T-cell (primary cell): ENCODE measurements at regions not wholly inside any gene's neighbourhood (a gene's known extent, or its start where the extent isn't known, plus 50 kb on each side); places are given as distances from the start of the nearest gene placed in this dataset.

ENCODE experiments used
- ATAC-seq, 4 experiments: fragments of 200-7000 bp in 3 of 4; fragments of 150-1000 bp in 1 of 4; cut with Tn5 transposase; replicated peaks in 1 of 4; 1 replicate in 3 of 4; 2 replicates in 1 of 4; pipeline ENCODE4 v1.10.0; 2021; ENCODE audit warnings: moderate library complexity in 3 of 4, mild to moderate bottlenecking in 2 of 4, moderate number of reproducible peaks in 1 of 4
- CTCF ChIA-PET, 2 donors: fragments of 300-600 bp; sonication (Branson Sonifier 250); formaldehyde crosslinking; loops; one replicate each; lab custom pipeline; 2022; ENCODE audit warnings: antibody characterized with exemption in 2 of 2; lab: Charles Lee
- POLR2A ChIA-PET, 2 donors: fragments of 300-600 bp; sonication (Branson Sonifier 250); formaldehyde crosslinking; loops; one replicate each; lab custom pipeline; 2022; ENCODE audit warnings: antibody characterized with exemption in 2 of 2; lab: Charles Lee
- DNase-seq, 35 experiments: peaks; one replicate each; pipeline versions ENCODE4 v3.0.0 to v3.0.0-alpha.2; 2013 to 2023
- H3K27ac ChIP-seq: one replicate; pipeline ENCODE4 v1.5.1; 2013; ENCODE audit warnings: low read length
- H3K27me3 ChIP-seq, 2 experiments: replicated peaks in 1 of 2; 1 replicate in 1 of 2; 2 replicates in 1 of 2; pipeline versions ENCODE4 v1.6.1 to v1.7.0; 2013; ENCODE audit warnings: low read length in 1 of 2, mixed read lengths in 1 of 2; ENCODE audit not compliant: control insufficient read depth in 2 of 2, insufficient read depth in 2 of 2; ENCODE audit errors: extremely low read depth in 1 of 2
- H3K36me3 ChIP-seq, 2 donors: 1 replicate in 1 of 2; 2 replicates in 1 of 2; pipeline versions ENCODE4 v1.6.1 to v1.7.0; 2013; ENCODE audit warnings: low read length in 1 of 2; ENCODE audit not compliant: control insufficient read depth in 2 of 2, insufficient read depth in 1 of 2; ENCODE audit errors: extremely low read depth in 1 of 2
- H3K4me1 ChIP-seq, 2 experiments: 1 replicate in 1 of 2; 2 replicates in 1 of 2; pipeline versions ENCODE4 v1.6.1 to v1.7.0; 2013; ENCODE audit warnings: low read length in 2 of 2, mixed read lengths in 1 of 2; ENCODE audit not compliant: insufficient read depth in 2 of 2, control insufficient read depth in 1 of 2; ENCODE audit errors: extremely low read depth in 1 of 2
- H3K4me3 ChIP-seq, 2 donors: 1 replicate in 1 of 2; 2 replicates in 1 of 2; pipeline versions ENCODE4 v1.5.1 to v1.7.0; 2013; ENCODE audit warnings: mild to moderate bottlenecking in 2 of 2, low read length in 1 of 2, moderate library complexity in 1 of 2; ENCODE audit not compliant: control insufficient read depth in 1 of 2; ENCODE audit errors: extremely low read depth in 1 of 2
- H3K9me3 ChIP-seq: 2 replicates; pipeline ENCODE4 v1.7.0; 2013
- H3K27ac Mint-ChIP-seq, 2 donors: one replicate each; pipeline ENCODE4 v1.8.0; 2020 to 2021; ENCODE audit warnings: mild to moderate bottlenecking in 2 of 2, mixed read lengths in 2 of 2
- H3K27me3 Mint-ChIP-seq, 2 donors: one replicate each; pipeline ENCODE4 v1.8.0; 2021 to 2022; ENCODE audit warnings: mixed read lengths in 2 of 2
- H3K36me3 Mint-ChIP-seq: one replicate; pipeline ENCODE4 v1.8.0; 2021; ENCODE audit warnings: mixed read lengths
- H3K4me1 Mint-ChIP-seq, 3 donors: one replicate each; pipeline ENCODE4 v1.8.0; 2020 to 2022; ENCODE audit warnings: mixed read lengths in 3 of 3, mild to moderate bottlenecking in 1 of 3
- H3K4me3 Mint-ChIP-seq, 3 donors: one replicate each; pipeline ENCODE4 v1.8.0; 2020 to 2022; ENCODE audit warnings: mild to moderate bottlenecking in 3 of 3, mixed read lengths in 3 of 3, moderate library complexity in 3 of 3
- H3K9me3 Mint-ChIP-seq, 3 donors: one replicate each; pipeline ENCODE4 v1.8.0; 2020 to 2022; ENCODE audit warnings: mixed read lengths in 3 of 3
- WGBS: methylation state at CpG from one replicate; pipeline ENCODE4 v1.1.5; 2013; ENCODE audit warnings: missing lambda C conversion rate; ENCODE audit not compliant: insufficient coverage; 5-methylcytosine and 5-hydroxymethylcytosine counted together

GRCh38 chr16:25419153-25419552, 161.5 kb upstream of the ZKSCAN2 start:
- Mint-ChIP-seq H3K9me3 (no peaks in the 10 kb centered on the region), H3K4me3 (no peak overlapping the region), H3K27ac (no peak overlapping the region), H3K4me1 (no peaks in the 10 kb centered on the region), H3K27me3 (peaks cover 11 to 12% of the 10 kb centered on the region in 2 donors), H3K36me3 (no peaks in the 10 kb centered on the region)
- DNase-seq (no peak), ATAC-seq (no peak)
- Histone ChIP-seq H3K4me3 (no peak overlapping the region), H3K4me1 (no peaks in the 10 kb centered on the region), H3K27ac (no peak overlapping the region), H3K27me3 (peaks cover 0 to 3% of the 10 kb centered on the region in 2 experiments), H3K36me3 (no peaks in the 10 kb centered on the region), H3K9me3 (no peaks in the 10 kb centered on the region)
- ChIA-PET CTCF (no interaction called here), POLR2A (no interaction called here)

GRCh38 chr16:25416002-25416401, 158.4 kb upstream of the ZKSCAN2 start:
- Mint-ChIP-seq H3K27me3 (no peaks in the 10 kb centered on the region), H3K9me3 (no peaks in the 10 kb centered on the region), H3K4me1 (no peaks in the 10 kb centered on the region), H3K27ac (no peak overlapping the region), H3K36me3 (no peaks in the 10 kb centered on the region), H3K4me3 (no peak overlapping the region)
- no peak overlapping the region for H3K4me3 ChIP-seq
- ChIA-PET POLR2A (no interaction called here), CTCF (no interaction called here)
- H3K27me3 ChIP-seq, result peaks cover 0 to 3% of the 10 kb centered on the region in 2 experiments
- WGBS, result 80% methylated on average over 1 of the region's 2 CpGs
- ATAC-seq, result no peak
- no peaks in the 10 kb centered on the region for H3K9me3 ChIP-seq
- no peak for DNase-seq
- H3K4me1 ChIP-seq, result no peaks in the 10 kb centered on the region
- no peak overlapping the region for H3K27ac ChIP-seq
- H3K36me3 ChIP-seq, result no peaks in the 10 kb centered on the region

- Mint-ChIP-seq H3K36me3 (no peaks in the 10 kb centered on the region), H3K9me3 (no peaks in the 10 kb centered on the region), H3K4me1 (no peaks in the 10 kb centered on the region), H3K27me3 (no peaks in the 10 kb centered on the region), H3K4me3 (no peak overlapping the region), H3K27ac (no peak overlapping the region)
- DNase-seq (no peak), ATAC-seq (no peak)
- H3K9me3 ChIP-seq, result no peaks in the 10 kb centered on the region
- POLR2A ChIA-PET, result no interaction called here
- H3K27me3 ChIP-seq, result no peaks in the 10 kb centered on the region
- no CpG with 5 or more reads among the region's 1 CpG for WGBS
- H3K36me3 ChIP-seq, result no peaks in the 10 kb centered on the region
- CTCF ChIA-PET, result no interaction called here
- H3K27ac ChIP-seq, result no peak overlapping the region
- H3K4me3 ChIP-seq, result no peak overlapping the region
- H3K4me1 ChIP-seq, result no peaks in the 10 kb centered on the region
Observed at GRCh38 chr16:25413975-25414374, 156.3 kb upstream of the ZKSCAN2 start.

- Mint-ChIP-seq H3K27ac (no peak overlapping the region), H3K4me3 (no peak overlapping the region), H3K27me3 (no peaks in the 10 kb centered on the region), H3K36me3 (no peaks in the 10 kb centered on the region), H3K9me3 (no peaks in the 10 kb centered on the region), H3K4me1 (no peaks in the 10 kb centered on the region)
- Histone ChIP-seq H3K27ac (no peak overlapping the region), H3K9me3 (no peaks in the 10 kb centered on the region), H3K4me1 (no peaks in the 10 kb centered on the region), H3K27me3 (no peaks in the 10 kb centered on the region), H3K4me3 (no peak overlapping the region), H3K36me3 (no peaks in the 10 kb centered on the region)
- POLR2A ChIA-PET, result no interaction called here
- CTCF ChIA-PET, result interaction anchor here in 1 of 2 donors (0.6 kb wide), 1 partner anchor 1501 kb away, joined by 3 read pairs; no protein-coding TSS in a partner anchor
- DNase-seq (no peak), ATAC-seq (no peak)
Observed at GRCh38 chr16:25413133-25413532, 155.5 kb upstream of the ZKSCAN2 start.

DNA sequence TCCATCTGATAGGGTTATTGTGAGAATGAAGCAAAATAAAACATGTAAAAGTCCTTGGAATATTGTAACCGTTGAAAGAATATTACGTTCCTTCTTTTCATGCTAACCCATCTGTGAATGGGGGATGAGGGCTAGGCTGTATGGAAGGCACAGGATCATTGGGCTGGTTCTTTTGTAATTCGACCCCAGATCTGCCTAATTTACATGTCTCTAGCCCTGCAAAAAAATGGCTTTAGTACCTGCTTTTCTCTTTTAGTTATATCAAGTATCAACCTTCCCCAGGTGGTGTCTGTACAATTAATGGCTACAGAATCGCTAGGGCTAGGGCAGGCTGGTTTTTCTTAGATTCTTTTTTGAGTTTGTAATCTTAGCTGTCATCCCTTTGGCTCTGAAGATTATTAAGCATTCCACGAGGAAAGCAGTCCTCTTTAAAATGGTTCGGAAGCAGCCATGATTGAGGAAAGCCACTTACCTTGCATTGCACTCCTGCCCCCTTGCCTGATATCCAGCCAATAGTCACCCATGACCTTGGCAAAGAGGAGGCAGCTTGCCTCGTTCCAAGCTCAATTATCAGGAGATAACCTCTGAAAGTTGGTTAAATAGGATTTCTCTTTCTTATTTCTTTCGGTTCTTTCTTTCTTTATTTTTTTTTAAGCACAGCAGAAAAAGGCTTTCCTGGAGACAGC, 153.9 kb upstream of the ZKSCAN2 start:
- POLR2A ChIA-PET, result no interaction called here
- CTCF ChIA-PET, result no interaction called here
- Histone ChIP-seq H3K4me1 (no peaks in the 10 kb centered on the region), H3K27me3 (no peaks in the 10 kb centered on the region), H3K36me3 (no peaks in the 10 kb centered on the region), H3K4me3 (no peak overlapping the region), H3K27ac (no peak overlapping the region), H3K9me3 (no peaks in the 10 kb centered on the region)
- ATAC-seq, result no peak
- Mint-ChIP-seq H3K9me3 (no peaks in the 10 kb centered on the region), H3K27me3 (peaks cover under 1 to 7% of the 10 kb centered on the region in 2 donors), H3K4me3 (no peak overlapping the region), H3K36me3 (no peaks in the 10 kb centered on the region), H3K27ac (no peak overlapping the region), H3K4me1 (no peaks in the 10 kb centered on the region)
- WGBS, result 83% methylated on average over 1 of the region's 8 CpGs
- DNase-seq, result no peak

DNA sequence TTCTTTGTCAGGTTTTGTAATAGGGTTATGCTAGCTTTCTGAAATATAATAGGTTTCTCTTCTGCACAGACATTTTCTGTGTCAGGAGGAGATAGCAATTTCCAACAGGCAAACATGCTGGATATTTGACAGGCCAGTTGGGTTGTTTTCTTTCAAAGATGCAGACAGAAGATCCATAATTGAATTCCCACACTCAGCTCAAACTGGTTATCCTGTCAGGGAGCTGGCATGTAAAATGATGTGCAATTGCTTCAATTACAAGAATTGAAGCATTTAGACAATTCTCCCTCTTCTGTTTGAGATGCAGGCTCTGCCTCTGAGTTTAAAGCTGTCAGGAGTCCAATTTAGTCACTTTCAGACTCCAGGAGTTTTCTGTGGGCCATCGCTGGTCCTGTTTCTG, 146.2 kb upstream of the ZKSCAN2 start:
- Histone ChIP-seq H3K4me1 (no peaks in the 10 kb centered on the region), H3K27me3 (peaks cover 0 to 2% of the 10 kb centered on the region in 2 experiments), H3K9me3 (peaks cover 2% of the 10 kb centered on the region), H3K4me3 (no peak overlapping the region), H3K36me3 (no peaks in the 10 kb centered on the region), H3K27ac (no peak overlapping the region)
- no peak overlapping the region for H3K27ac Mint-ChIP-seq
- peaks cover 5 to 10% (median 8%) of the 10 kb centered on the region in 3 donors for H3K9me3 Mint-ChIP-seq
- DNase-seq (no peak), ATAC-seq (no peak)
- no peaks in the 10 kb centered on the region for H3K4me1 Mint-ChIP-seq
- WGBS, result no CpG with 5 or more reads among the region's 1 CpG
- H3K27me3 Mint-ChIP-seq, result peaks cover 15 to 26% of the 10 kb centered on the region in 2 donors
- H3K36me3 Mint-ChIP-seq, result no peaks in the 10 kb centered on the region
- ChIA-PET CTCF (no interaction called here), POLR2A (no interaction called here)
- no peak overlapping the region for H3K4me3 Mint-ChIP-seq

- peaks cover 8 to 16% of the 10 kb centered on the region in 2 donors for H3K27me3 Mint-ChIP-seq
- Histone ChIP-seq H3K4me1 (no peaks in the 10 kb centered on the region), H3K4me3 (no peak overlapping the region), H3K27me3 (no peaks in the 10 kb centered on the region), H3K36me3 (no peaks in the 10 kb centered on the region), H3K27ac (no peak overlapping the region), H3K9me3 (peaks cover 2% of the 10 kb centered on the region)
- H3K4me1 Mint-ChIP-seq, result no peaks in the 10 kb centered on the region
- ATAC-seq (no peak), DNase-seq (no peak)
- no peaks in the 10 kb centered on the region for H3K36me3 Mint-ChIP-seq
- H3K27ac Mint-ChIP-seq, result no peak overlapping the region
- ChIA-PET POLR2A (no interaction called here), CTCF (no interaction called here)
- no peak overlapping the region for H3K4me3 Mint-ChIP-seq
- H3K9me3 Mint-ChIP-seq, result peaks cover 19 to 29% (median 21%) of the 10 kb centered on the region in 3 donors
Observed at GRCh38 chr16:25395528-25395927, 137.9 kb upstream of the ZKSCAN2 start.
